ES-I3 (cell line): ENCODE measurements at regions not wholly inside any gene's neighbourhood (a gene's known extent, or its start where the extent isn't known, plus 50 kb on each side); places are given as distances from the start of the nearest gene placed in this dataset.
"Not testable (repeated sequence)": the region's sequence is repeated elsewhere in the genome, so short reads cannot be mapped to it uniquely, and the experiment has no call there.

ENCODE experiments used
- H3K36me3 ChIP-seq: 2 replicates; pipeline ENCODE4 v1.6.1; 2013; ENCODE audit warnings: mild to moderate bottlenecking, low read length, control low read depth, moderate library complexity; ENCODE audit not compliant: insufficient read depth
- H3K4me1 ChIP-seq: 2 replicates; pipeline ENCODE4 v1.6.1; 2013; ENCODE audit warnings: mild to moderate bottlenecking, control low read depth, low read length; ENCODE audit not compliant: insufficient read depth
- H3K9ac ChIP-seq: 2 replicates; pipeline ENCODE4 v1.6.1; 2013; ENCODE audit warnings: low read depth, mild to moderate bottlenecking, low read length, moderate library complexity
- H3K9me3 ChIP-seq: 2 replicates; pipeline ENCODE4 v1.6.1; 2013; ENCODE audit warnings: mild to moderate bottlenecking, low read length, moderate library complexity; ENCODE audit not compliant: control insufficient read depth, insufficient read depth

- Histone ChIP-seq H3K9ac (no peak overlapping the region), H3K9me3 (peaks cover 3% of the 10 kb centered on the region; the same call in 1 of the 2 replicates), H3K4me1 (no peaks in the 10 kb centered on the region), H3K36me3 (no peaks in the 10 kb centered on the region)
These were observed 204.9 kb upstream of the NT5E start for GRCh38 chr6:85245004-85245403.

DNA sequence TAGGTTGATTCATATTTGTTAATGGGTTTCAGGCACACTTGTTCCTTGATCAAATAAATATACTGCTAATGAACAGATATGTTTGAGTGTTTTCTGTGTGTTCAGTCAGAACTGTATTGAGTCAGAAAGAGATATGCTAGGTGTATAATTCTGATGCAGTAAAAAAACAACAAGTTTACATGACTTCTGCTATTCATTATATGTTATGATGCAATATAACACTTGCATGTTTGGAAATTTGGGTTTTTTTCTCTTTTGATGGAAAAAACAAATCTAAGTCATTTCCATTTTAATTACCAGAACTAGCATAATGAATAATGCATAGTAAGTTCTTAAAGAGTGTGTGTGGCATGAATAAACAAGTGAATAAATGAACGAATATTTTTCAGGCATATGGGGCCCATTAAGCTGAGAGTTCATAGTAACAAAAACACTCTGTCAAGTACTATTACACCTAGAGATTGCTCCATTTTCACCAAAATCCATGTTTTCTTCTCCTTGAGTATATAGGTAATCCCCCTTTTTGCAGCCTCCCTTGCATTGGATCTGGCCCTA is 208.3 kb upstream of the NT5E start:
- Histone ChIP-seq H3K36me3 (no peaks in the 10 kb centered on the region), H3K9me3 (no peaks in the 10 kb centered on the region), H3K4me1 (no peaks in the 10 kb centered on the region), H3K9ac (no peak overlapping the region)

GRCh38 chr6:85240787-85241385 is 209.0 kb upstream of the NT5E start:
- no peaks in the 10 kb centered on the region for H3K4me1 ChIP-seq
- H3K9me3 ChIP-seq: no peaks in the 10 kb centered on the region
- H3K9ac ChIP-seq: no peak overlapping the region
- no peaks in the 10 kb centered on the region for H3K36me3 ChIP-seq

DNA sequence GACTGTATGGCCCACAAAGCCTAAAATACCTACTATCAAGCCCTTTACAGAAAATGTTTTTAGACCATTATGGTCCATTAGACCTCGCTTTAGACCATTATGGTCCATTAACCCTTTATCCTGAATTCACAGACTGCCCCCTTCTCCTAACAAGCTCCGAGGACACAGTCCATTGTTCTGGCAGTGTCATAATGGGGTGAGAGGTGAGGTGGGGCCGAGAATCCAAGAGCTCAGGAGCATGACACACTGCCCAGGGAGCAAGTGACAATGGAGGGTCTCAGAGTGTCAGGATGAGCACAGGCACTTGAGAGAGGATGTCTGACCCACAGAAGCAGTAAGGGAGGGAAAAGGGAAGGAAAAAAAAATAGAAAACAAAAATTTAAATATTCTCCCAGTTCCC is 212.4 kb upstream of the NT5E start:
- Histone ChIP-seq H3K9ac (no peak overlapping the region), H3K9me3 (no peaks in the 10 kb centered on the region), H3K36me3 (no peaks in the 10 kb centered on the region), H3K4me1 (no peaks in the 10 kb centered on the region)

DNA sequence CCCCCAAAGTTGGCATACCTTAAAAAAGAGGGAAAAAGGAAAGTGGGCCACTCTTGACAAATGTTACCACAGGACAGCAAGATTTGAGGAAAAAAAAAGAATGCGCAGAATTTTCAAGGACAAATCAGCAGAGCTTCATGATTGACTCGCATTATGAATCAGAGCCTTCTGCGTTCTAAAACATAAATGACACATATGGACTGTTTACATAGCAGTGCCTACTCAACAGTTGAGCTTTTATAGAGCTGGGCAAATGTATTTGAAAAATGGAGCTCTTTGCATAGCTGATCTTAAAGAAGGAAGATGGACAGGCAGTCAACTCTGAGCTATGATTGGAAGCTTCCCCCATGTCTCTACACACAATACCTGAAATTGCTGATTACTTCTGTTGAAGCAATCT is 213.2 kb upstream of the NT5E start:
- H3K36me3 ChIP-seq: no peaks in the 10 kb centered on the region
- H3K9me3 ChIP-seq: no peaks in the 10 kb centered on the region
- H3K9ac ChIP-seq: no peak overlapping the region
- H3K4me1 ChIP-seq: no peaks in the 10 kb centered on the region

GRCh38 chr6:85227345-85227744 is 222.5 kb upstream of the NT5E start:
- not testable (repeated sequence) for H3K9ac ChIP-seq, H3K36me3 ChIP-seq, H3K9me3 ChIP-seq, H3K4me1 ChIP-seq

DNA sequence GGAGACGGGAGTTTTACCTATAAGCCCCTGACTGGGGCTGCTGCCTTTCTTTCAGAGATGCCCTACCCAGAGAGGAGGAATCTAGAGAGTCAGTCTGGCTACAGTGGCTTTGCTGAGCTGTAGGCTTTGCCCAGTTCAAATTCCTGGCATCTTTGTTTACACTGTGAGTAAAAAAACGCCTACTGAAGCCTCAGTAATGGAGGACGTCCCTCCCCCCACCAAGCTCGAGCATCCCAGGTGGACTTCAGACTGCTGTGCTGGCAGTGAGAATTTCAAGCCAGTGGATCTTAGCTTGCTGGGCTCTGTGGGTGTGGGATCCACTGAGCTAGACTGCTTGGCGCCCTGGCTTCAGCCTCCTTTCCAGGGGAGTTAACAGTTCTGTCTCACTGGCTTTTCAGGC is 237.1 kb upstream of the NT5E start:
- H3K9me3 ChIP-seq, H3K9ac ChIP-seq, H3K36me3 ChIP-seq, H3K4me1 ChIP-seq: not testable (repeated sequence)

- no peak overlapping the region for H3K9ac ChIP-seq
- H3K9me3 ChIP-seq: no peaks in the 10 kb centered on the region
- H3K4me1 ChIP-seq: no peaks in the 10 kb centered on the region
- no peaks in the 10 kb centered on the region for H3K36me3 ChIP-seq
These were observed 254.6 kb upstream of the NT5E start for GRCh38 chr6:85195243-85195642.

DNA sequence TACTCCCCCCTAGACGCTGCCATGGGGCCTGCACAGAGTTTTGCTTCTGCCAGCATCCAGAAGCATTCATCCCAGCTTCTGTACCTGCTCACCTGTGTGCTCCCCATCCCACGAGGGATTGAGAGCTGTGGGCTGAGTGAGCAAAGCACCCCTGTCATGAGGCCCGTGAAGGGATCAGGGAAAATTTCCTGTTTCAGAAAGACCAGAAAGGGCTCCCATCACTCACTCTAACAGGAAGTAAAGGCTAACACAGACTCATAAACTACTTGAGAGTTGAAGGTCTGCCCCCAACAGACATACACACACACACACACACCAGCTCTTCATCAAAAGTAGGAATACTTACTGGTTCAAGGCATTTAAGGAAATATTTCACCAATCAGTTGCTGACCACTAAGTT is 256.5 kb upstream of the NT5E start:
- H3K9me3 ChIP-seq: no peaks in the 10 kb centered on the region
- no peaks in the 10 kb centered on the region for H3K36me3 ChIP-seq
- H3K4me1 ChIP-seq: no peaks in the 10 kb centered on the region
- H3K9ac ChIP-seq: no peak overlapping the region

- no peaks in the 10 kb centered on the region for H3K9me3 ChIP-seq
- H3K4me1 ChIP-seq: no peaks in the 10 kb centered on the region
- H3K36me3 ChIP-seq: no peaks in the 10 kb centered on the region
- no peak overlapping the region for H3K9ac ChIP-seq
These were observed 257.3 kb upstream of the NT5E start for GRCh38 chr6:85192596-85192995.

GRCh38 chr6:85192186-85192585 is 257.7 kb upstream of the NT5E start:
- H3K4me1 ChIP-seq: no peaks in the 10 kb centered on the region
- no peaks in the 10 kb centered on the region for H3K9me3 ChIP-seq
- H3K36me3 ChIP-seq: no peaks in the 10 kb centered on the region
- H3K9ac ChIP-seq: no peak overlapping the region

DNA sequence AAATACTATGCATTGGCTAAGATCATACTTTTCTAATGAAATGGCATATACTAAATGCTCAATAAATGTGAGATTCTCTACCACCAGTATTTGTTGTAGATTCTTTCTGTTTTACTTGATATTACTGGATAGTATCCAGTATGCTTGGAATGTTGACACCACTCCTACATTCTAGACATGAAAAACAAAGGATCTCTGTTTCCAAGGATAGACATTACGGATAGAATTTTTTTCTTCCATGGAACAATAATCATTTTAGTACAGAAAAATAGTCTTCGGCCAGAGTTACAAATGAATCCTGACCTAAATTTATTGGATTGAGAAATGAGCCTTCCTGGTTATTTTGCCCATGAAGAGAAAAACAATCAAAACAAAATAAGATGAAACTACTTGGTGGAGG is 258.2 kb upstream of the NT5E start:
- H3K4me1 ChIP-seq: no peaks in the 10 kb centered on the region
- no peak overlapping the region for H3K9ac ChIP-seq
- H3K36me3 ChIP-seq: no peaks in the 10 kb centered on the region
- H3K9me3 ChIP-seq: no peaks in the 10 kb centered on the region

DNA sequence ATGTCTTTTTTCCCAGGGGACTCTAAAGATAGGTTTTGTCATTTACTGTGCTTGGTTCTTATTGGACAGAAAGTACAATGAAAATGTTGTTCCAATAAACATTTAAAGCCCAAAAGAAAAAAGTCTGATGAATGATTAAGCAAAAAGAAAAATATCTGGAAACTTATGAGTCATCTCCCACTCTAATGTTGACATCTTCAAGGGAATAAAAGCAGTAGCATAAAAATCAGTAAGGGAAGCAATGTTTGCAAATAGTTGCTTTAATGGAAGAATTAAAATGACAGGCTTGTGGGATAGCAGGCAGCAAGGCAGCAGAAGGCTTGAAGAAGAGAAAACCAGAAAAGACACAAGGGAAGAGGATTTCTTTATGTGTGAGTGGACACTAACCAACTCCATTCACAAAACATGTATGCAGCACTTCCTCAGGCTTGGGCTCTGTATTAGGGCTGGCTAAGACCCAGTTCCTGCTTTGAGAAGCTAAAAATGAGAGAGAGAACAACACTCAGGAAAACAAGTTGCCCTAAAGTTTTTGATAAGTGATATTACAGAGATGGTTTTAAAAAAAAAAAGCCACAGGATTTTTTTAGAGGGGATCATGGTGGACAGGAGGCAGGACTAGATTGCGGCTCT is 263.2 kb upstream of the NT5E start:
- no peak overlapping the region for H3K9ac ChIP-seq
- no peaks in the 10 kb centered on the region for H3K4me1 ChIP-seq
- no peaks in the 10 kb centered on the region for H3K9me3 ChIP-seq
- H3K36me3 ChIP-seq: no peaks in the 10 kb centered on the region

GRCh38 chr6:85185977-85186376 is 263.9 kb upstream of the NT5E start:
- no peak overlapping the region for H3K9ac ChIP-seq
- H3K9me3 ChIP-seq: no peaks in the 10 kb centered on the region
- H3K36me3 ChIP-seq: no peaks in the 10 kb centered on the region
- H3K4me1 ChIP-seq: no peaks in the 10 kb centered on the region

DNA sequence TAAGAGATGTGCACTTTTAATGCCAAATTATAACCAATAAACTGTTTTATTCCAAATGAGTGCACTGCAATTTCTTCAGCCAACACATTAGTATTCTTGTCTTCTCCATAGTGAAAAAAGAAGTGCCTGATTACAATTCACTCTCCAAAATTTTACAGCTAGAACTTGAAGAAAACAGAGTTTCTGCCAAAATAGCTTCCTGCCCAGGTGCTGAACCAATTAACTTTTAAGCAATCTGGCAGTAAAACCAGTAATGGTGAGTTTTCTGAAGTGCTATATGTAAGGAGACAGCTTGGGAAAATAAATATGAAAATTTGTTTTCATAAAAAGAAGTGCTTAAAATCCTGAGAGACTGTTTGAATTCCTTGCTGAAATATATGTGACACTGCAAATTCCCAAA is 266.0 kb upstream of the NT5E start:
- H3K36me3 ChIP-seq: no peaks in the 10 kb centered on the region
- H3K9me3 ChIP-seq: no peaks in the 10 kb centered on the region
- no peaks in the 10 kb centered on the region for H3K4me1 ChIP-seq
- no peak overlapping the region for H3K9ac ChIP-seq
